ENCODE measurements at regions not wholly inside any gene's neighbourhood (a gene's known extent, or its start where the extent isn't known, plus 50 kb on each side); places are given as distances from the start of the nearest gene placed in this dataset.

DNA sequence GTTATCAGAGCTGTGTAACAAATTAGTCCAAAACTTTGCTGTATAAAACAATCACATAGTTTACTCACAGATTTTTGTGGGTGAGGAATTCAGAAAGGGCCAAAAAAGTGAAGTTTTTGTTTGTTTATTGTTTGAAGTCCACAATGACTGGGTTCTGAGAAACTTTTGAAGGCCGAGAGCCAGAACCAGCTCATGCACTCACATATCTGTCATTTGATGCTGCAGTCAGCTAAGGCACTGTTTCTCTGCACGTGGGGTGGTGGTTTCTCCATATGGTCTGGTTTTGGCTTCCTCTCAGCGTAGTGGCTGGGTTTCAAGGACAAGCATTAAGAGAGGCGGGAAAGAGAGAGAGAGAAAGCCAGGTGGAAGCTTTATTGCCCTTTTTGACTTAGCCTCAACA lies 131.8 kb downstream of the TWIST2 start:
- peak; percentile 10 to 46 for DNase-seq (ENCODE audit: low read depth in 2 of 2)
- Histone ChIP-seq H3K4me3 (replicated peaks in 1 of 4; ENCODE audit: control extremely low read depth in 1 of 4, insufficient read depth in 1 of 4, low read depth in 3 of 4, low read length in 4 of 4) (no peak overlapping the region), H3K9me3 (ENCODE audit: control insufficient read depth, insufficient read depth, low read depth, low read length) (no peaks in the 10 kb centered on the region), H3K4me2 (ENCODE audit: extremely low read depth, insufficient read depth, low read length) (no peak overlapping the region), H3K79me2 (ENCODE audit: control insufficient read depth, insufficient read depth, low read length) (no peaks in the 10 kb centered on the region), H3K27me3 (ENCODE audit: control insufficient read depth, insufficient read depth, low read length) (no peaks in the 10 kb centered on the region), H2AFZ (ENCODE audit: low read length) (no peak overlapping the region), H3K4me1 (ENCODE audit: control insufficient read depth, extremely low read depth, insufficient read depth, low read length) (peaks cover 5% of the 10 kb centered on the region), H4K20me1 (ENCODE audit: control insufficient read depth, extremely low read depth, insufficient read depth, low read length) (no peaks in the 10 kb centered on the region), H3K27ac (ENCODE audit: insufficient read depth, low read length) (no peak overlapping the region), H3K9ac (ENCODE audit: insufficient read depth, low read length) (no peak overlapping the region), H3K36me3 (ENCODE audit: control insufficient read depth, insufficient read depth, low read length) (no peaks in the 10 kb centered on the region)
- TF ChIP-seq CTCF (conservative IDR thresholded peaks at IDR 0.05 in 1 of 2, IDR thresholded peaks at IDR 0.05 in 1 of 2; ENCODE audit: low read depth in 1 of 2, low read length in 2 of 2): no peak
- TF ChIP-seq EZH2 (IDR thresholded peaks at IDR 0.05; ENCODE audit: low read length, missing control alignments): no peak

DNA sequence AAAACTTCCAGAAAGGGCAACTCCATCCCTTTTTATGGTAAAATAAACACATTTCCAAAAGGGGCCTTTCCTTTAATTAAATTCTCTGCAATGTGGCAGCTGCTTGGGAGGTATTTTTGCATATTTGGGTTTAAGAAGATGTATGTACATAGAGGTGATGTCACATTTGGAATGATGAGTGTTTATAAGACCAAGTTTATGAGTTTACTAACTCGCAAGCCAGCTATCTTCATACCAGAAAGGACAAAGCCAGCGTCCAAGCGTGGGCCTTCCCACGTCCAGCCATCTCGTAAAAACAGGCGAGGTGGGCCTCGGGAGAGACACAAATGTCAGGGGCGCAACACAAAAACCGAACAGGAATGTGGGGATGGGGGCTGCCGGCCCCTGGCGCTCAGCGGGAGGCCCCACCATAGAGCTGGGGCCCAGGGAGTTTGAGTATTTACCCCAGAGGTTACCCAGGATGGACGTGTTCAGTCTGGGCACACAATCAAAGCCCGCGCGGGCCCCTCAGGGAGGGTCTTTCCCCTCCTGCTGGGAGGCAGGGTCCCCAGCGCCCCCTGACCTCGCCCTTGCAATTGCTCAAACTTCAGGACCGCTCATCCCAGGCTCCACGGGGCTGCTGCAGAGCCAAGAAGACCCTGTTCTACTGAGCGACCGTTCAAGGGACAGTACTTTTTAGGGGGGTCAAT lies 137.3 kb downstream of the TWIST2 start:
- Histone ChIP-seq H3K9ac (ENCODE audit: insufficient read depth, low read length) (no peak overlapping the region), H3K4me3 (replicated peaks in 1 of 4; ENCODE audit: control extremely low read depth in 1 of 4, insufficient read depth in 1 of 4, low read depth in 3 of 4, low read length in 4 of 4) (no peak overlapping the region), H3K9me3 (ENCODE audit: control insufficient read depth, insufficient read depth, low read depth, low read length) (no peaks in the 10 kb centered on the region), H2AFZ (ENCODE audit: low read length) (no peak overlapping the region), H3K27ac (ENCODE audit: insufficient read depth, low read length) (no peak overlapping the region), H3K79me2 (ENCODE audit: control insufficient read depth, insufficient read depth, low read length) (no peaks in the 10 kb centered on the region), H3K36me3 (ENCODE audit: control insufficient read depth, insufficient read depth, low read length) (no peaks in the 10 kb centered on the region), H3K4me2 (ENCODE audit: extremely low read depth, insufficient read depth, low read length) (no peak overlapping the region), H4K20me1 (ENCODE audit: control insufficient read depth, extremely low read depth, insufficient read depth, low read length) (no peaks in the 10 kb centered on the region), H3K27me3 (ENCODE audit: control insufficient read depth, insufficient read depth, low read length) (peaks cover 2% of the 10 kb centered on the region), H3K4me1 (ENCODE audit: control insufficient read depth, extremely low read depth, insufficient read depth, low read length) (no peaks in the 10 kb centered on the region)
- DNase-seq (ENCODE audit: low read depth in 2 of 2): no peak
- TF ChIP-seq CTCF (conservative IDR thresholded peaks at IDR 0.05 in 1 of 2, IDR thresholded peaks at IDR 0.05 in 1 of 2; ENCODE audit: low read depth in 1 of 2, low read length in 2 of 2) (no peak), EZH2 (IDR thresholded peaks at IDR 0.05; ENCODE audit: low read length, missing control alignments) (no peak)

- no peak for TF ChIP-seq EZH2 (IDR thresholded peaks at IDR 0.05; ENCODE audit: low read length, missing control alignments)
- no peak for TF ChIP-seq CTCF (conservative IDR thresholded peaks at IDR 0.05 in 1 of 2, IDR thresholded peaks at IDR 0.05 in 1 of 2; ENCODE audit: low read depth in 1 of 2, low read length in 2 of 2)
- H4K20me1 ChIP-seq (ENCODE audit: control insufficient read depth, extremely low read depth, insufficient read depth, low read length): no peaks in the 10 kb centered on the region
- no peak overlapping the region for H3K9ac ChIP-seq (ENCODE audit: insufficient read depth, low read length)
- peaks cover 2% of the 10 kb centered on the region for H3K27me3 ChIP-seq (ENCODE audit: control insufficient read depth, insufficient read depth, low read length)
- H3K4me3 ChIP-seq (replicated peaks in 1 of 4; ENCODE audit: control extremely low read depth in 1 of 4, insufficient read depth in 1 of 4, low read depth in 3 of 4, low read length in 4 of 4): no peak overlapping the region
- H3K79me2 ChIP-seq (ENCODE audit: control insufficient read depth, insufficient read depth, low read length): no peaks in the 10 kb centered on the region
- no peak for DNase-seq (ENCODE audit: low read depth in 2 of 2)
- no peak overlapping the region for H2AFZ ChIP-seq (ENCODE audit: low read length)
- H3K4me2 ChIP-seq (ENCODE audit: extremely low read depth, insufficient read depth, low read length): no peak overlapping the region
- no peaks in the 10 kb centered on the region for H3K36me3 ChIP-seq (ENCODE audit: control insufficient read depth, insufficient read depth, low read length)
- H3K27ac ChIP-seq (ENCODE audit: insufficient read depth, low read length): no peak overlapping the region
- no peaks in the 10 kb centered on the region for H3K4me1 ChIP-seq (ENCODE audit: control insufficient read depth, extremely low read depth, insufficient read depth, low read length)
- no peaks in the 10 kb centered on the region for H3K9me3 ChIP-seq (ENCODE audit: control insufficient read depth, insufficient read depth, low read depth, low read length)
Observed at GRCh38 chr2:238985931-238986446, 138.1 kb downstream of the TWIST2 start.

Data from fibroblast of lung (primary cell).